Thyroid gland (tissue), 4 donors: ENCODE measurements at regions not wholly inside any gene's neighbourhood (a gene's known extent, or its start where the extent isn't known, plus 50 kb on each side); places are given as distances from the start of the nearest gene placed in this dataset.

Source experiments
- DNase-seq, 2 donors: peaks; one replicate each; pipeline ENCODE4 v3.0.0-alpha.2; 2019
- H3K27ac ChIP-seq, 3 donors: fragments of 200-600 bp; sonication (generic); 1 replicate in 2 of 3; 2 replicates in 1 of 3; pipeline ENCODE4 v1.5.1; 2016 to 2019; ENCODE audit warnings: mild to moderate bottlenecking in 1 of 3, moderate library complexity in 1 of 3
- H3K27me3 ChIP-seq: fragments of 200-600 bp; sonication (generic); one replicate; pipeline ENCODE4 v1.5.1; 2019
- H3K36me3 ChIP-seq, 2 donors: fragments of 200-600 bp; sonication (generic); one replicate each; pipeline ENCODE4 v1.5.1; 2016 to 2019
- H3K4me1 ChIP-seq, 2 donors: fragments of 200-600 bp; sonication (generic); one replicate each; pipeline ENCODE4 v1.5.1; 2017 to 2019
- H3K4me3 ChIP-seq, 3 donors: fragments of 200-600 bp; sonication (generic); replicated peaks in 1 of 3; 1 replicate in 2 of 3; 2 replicates in 1 of 3; pipeline ENCODE4 v1.5.1; 2016; ENCODE audit warnings: mild to moderate bottlenecking in 1 of 3
- H3K9me3 ChIP-seq: fragments of 200-600 bp; sonication (generic); one replicate; pipeline ENCODE4 v1.5.1; 2017
- CTCF ChIP-seq, 6 experiments: fragments of 200-600 bp in 3 of 6; fragments of 450-650 bp in 3 of 6; sonication (generic) in 3 of 6; IDR thresholded peaks; one replicate each; pipeline ENCODE4 v1.5.1; 2016 to 2019; ENCODE audit warnings: antibody characterized with exemption in 6 of 6, mild to moderate bottlenecking in 2 of 6, inconsistent platforms in 1 of 6, moderate library complexity in 1 of 6
- POLR2A ChIP-seq, 2 donors: fragments of 450-650 bp; IDR thresholded peaks; one replicate each; pipeline ENCODE4 v1.6.1; 2017; ENCODE audit warnings: antibody characterized with exemption in 2 of 2, mild to moderate bottlenecking in 2 of 2, moderate library complexity in 1 of 2
- WGBS, 2 donors: methylation state at CpG; one replicate each; pipeline ENCODE4 v1.1.5; 2017; 5-methylcytosine and 5-hydroxymethylcytosine counted together
- intact Hi-C: fragments of 100-400 bp; cut with DNase I; formaldehyde crosslinking; loops from one replicate; pipeline ENCODE4 v1.15.1; 2023

GRCh38 chr7:124308384-124308783 lies 275.5 kb upstream of the TMEM229A start:
- no peaks in the 10 kb centered on the region for H3K36me3 ChIP-seq
- intact Hi-C loops = no loop called here
- TF ChIP-seq POLR2A (IDR thresholded peaks at IDR 0.05) = no peak
- H3K9me3 ChIP-seq = no peaks in the 10 kb centered on the region
- no peaks in the 10 kb centered on the region for H3K4me1 ChIP-seq
- no peak overlapping the region for H3K4me3 ChIP-seq
- no peak overlapping the region for H3K27ac ChIP-seq
- DNase-seq = no peak
- H3K27me3 ChIP-seq = no peaks in the 10 kb centered on the region

- Histone ChIP-seq H3K36me3 (no peaks in the 10 kb centered on the region), H3K9me3 (no peaks in the 10 kb centered on the region), H3K27me3 (no peaks in the 10 kb centered on the region), H3K27ac (no peak overlapping the region), H3K4me3 (no peak overlapping the region), H3K4me1 (no peaks in the 10 kb centered on the region)
- TF ChIP-seq CTCF (IDR thresholded peaks at IDR 0.05) = no peak
- TF ChIP-seq POLR2A (IDR thresholded peaks at IDR 0.05) = no peak
- intact Hi-C loops = no loop called here
- WGBS, 2 donors = 91 to 96% methylated on average over 1 of the region's 1 CpG
- no peak for DNase-seq
Measured at GRCh38 chr7:124295289-124295688, 262.4 kb upstream of the TMEM229A start.

GRCh38 chr7:124284937-124285336 lies 252.1 kb upstream of the TMEM229A start:
- no peaks in the 10 kb centered on the region for H3K9me3 ChIP-seq
- no peak overlapping the region for H3K27ac ChIP-seq
- intact Hi-C loops = no loop called here
- H3K27me3 ChIP-seq = no peaks in the 10 kb centered on the region
- no peak for DNase-seq
- no peaks in the 10 kb centered on the region for H3K4me1 ChIP-seq
- TF ChIP-seq POLR2A (IDR thresholded peaks at IDR 0.05) = no peak
- TF ChIP-seq CTCF (IDR thresholded peaks at IDR 0.05) = no peak
- H3K36me3 ChIP-seq = no peaks in the 10 kb centered on the region
- no peak overlapping the region for H3K4me3 ChIP-seq
- WGBS, 2 donors = 37 to 68% methylated on average over 1 of the region's 1 CpG

GRCh38 chr7:124276005-124276622 lies 243.2 kb upstream of the TMEM229A start:
- Histone ChIP-seq H3K4me3 (no peak overlapping the region), H3K36me3 (no peaks in the 10 kb centered on the region), H3K27me3 (no peaks in the 10 kb centered on the region), H3K9me3 (no peaks in the 10 kb centered on the region), H3K27ac (no peak overlapping the region), H3K4me1 (no peaks in the 10 kb centered on the region)
- intact Hi-C loops = no loop called here
- DNase-seq = peak; percentile 9 to 15
- 72 to 81% methylated on average over 3 of the region's 3 CpGs for WGBS, 2 donors
- TF ChIP-seq CTCF (IDR thresholded peaks at IDR 0.05) (peak in 3 of 6 experiments; percentile 29 to 47 (median 31)), POLR2A (IDR thresholded peaks at IDR 0.05) (no peak)

GRCh38 chr7:124275411-124275810 lies 242.5 kb upstream of the TMEM229A start:
- intact Hi-C loops = no loop called here
- H3K4me3 ChIP-seq = no peak overlapping the region
- H3K9me3 ChIP-seq = no peaks in the 10 kb centered on the region
- no peaks in the 10 kb centered on the region for H3K27me3 ChIP-seq
- no peaks in the 10 kb centered on the region for H3K36me3 ChIP-seq
- TF ChIP-seq CTCF (IDR thresholded peaks at IDR 0.05) (no peak), POLR2A (IDR thresholded peaks at IDR 0.05) (no peak)
- no peak overlapping the region for H3K27ac ChIP-seq
- H3K4me1 ChIP-seq = no peaks in the 10 kb centered on the region
- no peak for DNase-seq
- WGBS, 2 donors = 39 to 40% methylated on average over 3 of the region's 3 CpGs

- H3K4me3 ChIP-seq = no peak overlapping the region
- H3K36me3 ChIP-seq = no peaks in the 10 kb centered on the region
- intact Hi-C loops = no loop called here
- DNase-seq = no peak
- no peaks in the 10 kb centered on the region for H3K9me3 ChIP-seq
- H3K4me1 ChIP-seq = no peaks in the 10 kb centered on the region
- no peak overlapping the region for H3K27ac ChIP-seq
- TF ChIP-seq POLR2A (IDR thresholded peaks at IDR 0.05) (no peak), CTCF (IDR thresholded peaks at IDR 0.05) (no peak)
- no peaks in the 10 kb centered on the region for H3K27me3 ChIP-seq
Measured at GRCh38 chr7:124269774-124270173, 236.9 kb upstream of the TMEM229A start.
